ENCODE measurements at regions not wholly inside any gene's neighbourhood (a gene's known extent, or its start where the extent isn't known, plus 50 kb on each side); places are given as distances from the start of the nearest gene placed in this dataset.
"Not testable (repeated sequence)": the region's sequence is repeated elsewhere in the genome, so short reads cannot be mapped to it uniquely, and the experiment has no call there.

GRCh38 chr4:66556651-66557278 is 886.5 kb upstream of the EPHA5 start:
- no peak for DNase-seq (ENCODE audit: low read depth in 2 of 2)

- no peak for DNase-seq (ENCODE audit: low read depth in 2 of 2)
Observed at GRCh38 chr4:66555301-66555700, 885.0 kb upstream of the EPHA5 start.

- no peak for DNase-seq (ENCODE audit: low read depth in 2 of 2)
Observed at GRCh38 chr4:66554826-66555225, 884.5 kb upstream of the EPHA5 start.

GRCh38 chr4:66545301-66545700 is 875.0 kb upstream of the EPHA5 start:
- not testable (repeated sequence) for DNase-seq (ENCODE audit: low read depth in 2 of 2)

- DNase-seq (ENCODE audit: low read depth in 2 of 2) = no peak
Observed at GRCh38 chr4:66544281-66544680, 874.0 kb upstream of the EPHA5 start.

GRCh38 chr4:66539745-66540144 is 869.5 kb upstream of the EPHA5 start:
- DNase-seq (ENCODE audit: low read depth in 2 of 2) = no peak

- DNase-seq (ENCODE audit: low read depth in 2 of 2) = no peak
Observed at GRCh38 chr4:66524781-66525180, 854.5 kb upstream of the EPHA5 start.

- no peak for DNase-seq (ENCODE audit: low read depth in 2 of 2)
Observed at GRCh38 chr4:66522244-66522643, 852.0 kb upstream of the EPHA5 start.

GRCh38 chr4:66516940-66517339 is 846.7 kb upstream of the EPHA5 start:
- DNase-seq (ENCODE audit: low read depth in 2 of 2) = no peak

- no peak for DNase-seq (ENCODE audit: low read depth in 2 of 2)
Observed at GRCh38 chr4:66506985-66507384, 836.7 kb upstream of the EPHA5 start.

GRCh38 chr4:66501997-66502396 is 831.7 kb upstream of the EPHA5 start:
- no peak for DNase-seq (ENCODE audit: low read depth in 2 of 2)

GRCh38 chr4:66490729-66491128 is 820.4 kb upstream of the EPHA5 start:
- DNase-seq (ENCODE audit: low read depth in 2 of 2) = no peak

- no peak for DNase-seq (ENCODE audit: low read depth in 2 of 2)
Observed at GRCh38 chr4:66489783-66490452, 819.6 kb upstream of the EPHA5 start.

GRCh38 chr4:66489370-66489769 is 819.1 kb upstream of the EPHA5 start:
- DNase-seq (ENCODE audit: low read depth in 2 of 2) = no peak

- no peak for DNase-seq (ENCODE audit: low read depth in 2 of 2)
Observed at GRCh38 chr4:66486068-66486467, 815.8 kb upstream of the EPHA5 start.

GRCh38 chr4:66482186-66482585 is 811.9 kb upstream of the EPHA5 start:
- DNase-seq (ENCODE audit: low read depth in 2 of 2) = no peak

- DNase-seq (ENCODE audit: low read depth in 2 of 2) = no peak
Observed at GRCh38 chr4:66475596-66475995, 805.3 kb upstream of the EPHA5 start.

GRCh38 chr4:66465111-66465510 is 794.8 kb upstream of the EPHA5 start:
- no peak for DNase-seq (ENCODE audit: low read depth in 2 of 2)

- not testable (repeated sequence) for DNase-seq (ENCODE audit: low read depth in 2 of 2)
Observed at GRCh38 chr4:66462890-66463289, 792.6 kb upstream of the EPHA5 start.

- no peak for DNase-seq (ENCODE audit: low read depth in 2 of 2)
Observed at GRCh38 chr4:66451741-66452140, 781.5 kb upstream of the EPHA5 start.

- DNase-seq (ENCODE audit: low read depth in 2 of 2) = no peak
Observed at GRCh38 chr4:66443008-66443407, 772.7 kb upstream of the EPHA5 start.

- DNase-seq (ENCODE audit: low read depth in 2 of 2) = no peak
Observed at GRCh38 chr4:66439508-66439907, 769.2 kb upstream of the EPHA5 start.

- DNase-seq (ENCODE audit: low read depth in 2 of 2) = no peak
Observed at GRCh38 chr4:66433706-66434105, 763.4 kb upstream of the EPHA5 start.

GRCh38 chr4:66430856-66431255 is 760.6 kb upstream of the EPHA5 start:
- no peak for DNase-seq (ENCODE audit: low read depth in 2 of 2)

Data from activated CD8-positive, alpha-beta memory T cell treated with anti-CD3 and anti-CD28 coated beads for 4 hours (primary cell).